ENCODE measurements at regions not wholly inside any gene's neighbourhood (a gene's known extent, or its start where the extent isn't known, plus 50 kb on each side); places are given as distances from the start of the nearest gene placed in this dataset.
A peak's percentile ranks its signal among the peaks of the same experiment; 100 is the strongest.

DNA sequence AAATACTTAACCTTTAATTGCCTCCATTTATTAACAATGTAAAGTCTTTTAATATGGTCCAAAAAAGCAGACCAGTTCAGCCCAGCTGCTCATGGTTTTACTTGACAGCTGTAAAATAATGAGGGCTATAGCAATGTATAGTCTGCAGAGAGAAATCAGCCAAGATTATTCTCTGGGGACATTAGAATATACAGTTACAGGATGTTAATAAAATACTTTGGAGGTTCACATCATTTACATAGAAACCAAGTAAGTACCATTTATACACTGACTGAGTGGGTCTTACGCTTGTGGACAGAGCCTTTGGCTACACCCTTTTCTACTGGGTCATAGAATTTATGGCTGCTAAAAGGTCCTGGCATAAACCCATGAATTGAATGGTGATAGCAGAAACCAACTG is 340.7 kb upstream of the CELF2 start:
- TF ChIP-seq, protein P1, sequence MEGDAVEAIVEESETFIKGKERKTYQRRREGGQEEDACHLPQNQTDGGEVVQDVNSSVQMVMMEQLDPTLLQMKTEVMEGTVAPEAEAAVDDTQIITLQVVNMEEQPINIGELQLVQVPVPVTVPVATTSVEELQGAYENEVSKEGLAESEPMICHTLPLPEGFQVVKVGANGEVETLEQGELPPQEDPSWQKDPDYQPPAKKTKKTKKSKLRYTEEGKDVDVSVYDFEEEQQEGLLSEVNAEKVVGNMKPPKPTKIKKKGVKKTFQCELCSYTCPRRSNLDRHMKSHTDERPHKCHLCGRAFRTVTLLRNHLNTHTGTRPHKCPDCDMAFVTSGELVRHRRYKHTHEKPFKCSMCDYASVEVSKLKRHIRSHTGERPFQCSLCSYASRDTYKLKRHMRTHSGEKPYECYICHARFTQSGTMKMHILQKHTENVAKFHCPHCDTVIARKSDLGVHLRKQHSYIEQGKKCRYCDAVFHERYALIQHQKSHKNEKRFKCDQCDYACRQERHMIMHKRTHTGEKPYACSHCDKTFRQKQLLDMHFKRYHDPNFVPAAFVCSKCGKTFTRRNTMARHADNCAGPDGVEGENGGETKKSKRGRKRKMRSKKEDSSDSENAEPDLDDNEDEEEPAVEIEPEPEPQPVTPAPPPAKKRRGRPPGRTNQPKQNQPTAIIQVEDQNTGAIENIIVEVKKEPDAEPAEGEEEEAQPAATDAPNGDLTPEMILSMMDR (IDR thresholded peaks at IDR 0.05), result no peak
- no peak for DNase-seq
- H3K27ac ChIP-seq (ENCODE audit: low read depth in 1 of 2, low read length in 2 of 2), result no peak overlapping the region
- no peak overlapping the region for H3K27ac Mint-ChIP-seq
- H3K4me3 Mint-ChIP-seq, result no peak overlapping the region
- H3K4me3 ChIP-seq (ENCODE audit: low read length), result no peak overlapping the region
- no peaks in the 10 kb centered on the region for H3K36me3 Mint-ChIP-seq (ENCODE audit: low read depth)
- peaks cover 0 to 4% of the 10 kb centered on the region in 2 experiments for H3K27me3 ChIP-seq (ENCODE audit: control insufficient read depth in 1 of 2, insufficient read depth in 2 of 2, low read length in 2 of 2)
- no peaks in the 10 kb centered on the region for H3K4me1 ChIP-seq (ENCODE audit: insufficient read depth, low read length)
- H3K27me3 Mint-ChIP-seq, result no peaks in the 10 kb centered on the region
- no peaks in the 10 kb centered on the region for H3K4me1 Mint-ChIP-seq (ENCODE audit: low read depth)
- intact Hi-C loops (cut with DNase I, micrococcal nuclease), result no loop called here
- H3K9me3 Mint-ChIP-seq, result peaks cover 5% of the 10 kb centered on the region
- no peak for ATAC-seq (ENCODE audit: poor library complexity)
- no peaks in the 10 kb centered on the region for H3K36me3 ChIP-seq (ENCODE audit: insufficient read depth, low read length)
- POLR2A ChIA-PET, result no interaction called here
- CTCF ChIA-PET, result no interaction called here
- no peaks in the 10 kb centered on the region for H3K9me3 ChIP-seq (ENCODE audit: control insufficient read depth in 1 of 2, insufficient read depth in 1 of 2, low read length in 2 of 2)

DNA sequence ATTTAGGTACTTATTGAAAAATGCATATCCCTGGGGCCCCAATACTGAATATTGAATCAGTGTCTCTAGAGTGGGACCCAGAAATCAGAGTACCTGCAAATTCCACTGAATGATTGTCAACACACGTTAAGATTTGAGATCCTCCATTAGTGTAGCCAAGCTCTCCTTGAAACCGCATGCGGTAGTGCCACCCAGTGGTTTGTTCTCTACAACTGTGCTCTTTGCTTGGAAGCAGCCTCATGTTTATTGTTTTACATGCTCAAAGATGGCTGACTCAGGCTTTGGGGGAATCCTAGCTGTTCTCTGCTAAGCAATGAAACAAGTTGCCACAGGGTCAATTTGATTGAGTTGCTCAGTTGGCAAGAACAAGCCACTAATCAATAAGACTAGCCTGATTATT is 340.2 kb upstream of the CELF2 start:
- Histone ChIP-seq H3K4me1 (ENCODE audit: insufficient read depth, low read length) (no peaks in the 10 kb centered on the region), H3K27ac (ENCODE audit: low read depth in 1 of 2, low read length in 2 of 2) (no peak overlapping the region), H3K27me3 (ENCODE audit: control insufficient read depth in 1 of 2, insufficient read depth in 2 of 2, low read length in 2 of 2) (peaks cover 0 to 4% of the 10 kb centered on the region in 2 experiments), H3K36me3 (ENCODE audit: insufficient read depth, low read length) (no peaks in the 10 kb centered on the region), H3K9me3 (ENCODE audit: control insufficient read depth in 1 of 2, insufficient read depth in 1 of 2, low read length in 2 of 2) (no peaks in the 10 kb centered on the region), H3K4me3 (ENCODE audit: low read length) (no peak overlapping the region)
- TF ChIP-seq, protein P1 (IDR thresholded peaks at IDR 0.05), result no peak
- Mint-ChIP-seq H3K9me3 (peaks cover 5% of the 10 kb centered on the region), H3K4me1 (ENCODE audit: low read depth) (no peaks in the 10 kb centered on the region), H3K27ac (no peak overlapping the region), H3K27me3 (no peaks in the 10 kb centered on the region), H3K36me3 (ENCODE audit: low read depth) (no peaks in the 10 kb centered on the region), H3K4me3 (no peak overlapping the region)
- POLR2A ChIA-PET, result no interaction called here
- CTCF ChIA-PET, result no interaction called here
- ATAC-seq (ENCODE audit: poor library complexity) (no peak), DNase-seq (peak in 6 of 14 experiments; percentile 2 to 43 (median 8))
- intact Hi-C loops (cut with DNase I, micrococcal nuclease), result no loop called here

DNA sequence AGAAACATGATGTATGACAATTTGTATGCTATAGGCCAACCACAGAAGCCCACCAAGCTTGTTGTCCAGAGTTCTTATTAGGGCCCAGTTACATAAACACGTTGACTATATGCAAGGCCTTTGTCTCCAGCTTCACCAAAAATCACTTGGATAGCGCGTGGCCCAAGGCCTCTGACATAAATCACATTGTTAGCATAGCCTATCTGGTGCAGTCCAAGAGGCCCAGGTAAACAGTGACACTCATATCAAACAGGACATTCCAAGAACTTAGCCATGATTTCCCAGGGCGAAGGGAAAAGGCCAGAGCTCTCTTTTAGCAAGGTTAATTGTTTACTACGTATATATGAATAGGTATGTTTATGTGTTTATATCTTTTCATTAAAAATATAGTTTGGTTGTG is 337.2 kb upstream of the CELF2 start:
- ATAC-seq (ENCODE audit: poor library complexity), result no peak
- no peak for DNase-seq
- H3K4me1 ChIP-seq (ENCODE audit: insufficient read depth, low read length), result no peaks in the 10 kb centered on the region

More for the DNA sequence above, 337.2 kb upstream of the CELF2 start:
- Mint-ChIP-seq H3K4me3 (no peak overlapping the region), H3K27ac (no peak overlapping the region), H3K4me1 (ENCODE audit: low read depth) (no peaks in the 10 kb centered on the region), H3K9me3 (no peaks in the 10 kb centered on the region), H3K36me3 (ENCODE audit: low read depth) (no peaks in the 10 kb centered on the region), H3K27me3 (peaks cover 7% of the 10 kb centered on the region)
- no peaks in the 10 kb centered on the region for H3K36me3 ChIP-seq (ENCODE audit: insufficient read depth, low read length)
- TF ChIP-seq, protein P1 (IDR thresholded peaks at IDR 0.05), result no peak
- no peak overlapping the region for H3K27ac ChIP-seq (ENCODE audit: low read depth in 1 of 2, low read length in 2 of 2)
- ChIA-PET POLR2A (no interaction called here), CTCF (no interaction called here)
- H3K9me3 ChIP-seq (ENCODE audit: control insufficient read depth in 1 of 2, insufficient read depth in 1 of 2, low read length in 2 of 2), result no peaks in the 10 kb centered on the region
- intact Hi-C loops (cut with DNase I, micrococcal nuclease), result no loop called here
- peaks cover 3 to 4% of the 10 kb centered on the region in 2 experiments for H3K27me3 ChIP-seq (ENCODE audit: control insufficient read depth in 1 of 2, insufficient read depth in 2 of 2, low read length in 2 of 2)
- no peak overlapping the region for H3K4me3 ChIP-seq (ENCODE audit: low read length)

All from CD4-positive, alpha-beta T cell (primary cell).